ENCODE measurements at regions not wholly inside any gene's neighbourhood (a gene's known extent, or its start where the extent isn't known, plus 50 kb on each side); places are given as distances from the start of the nearest gene placed in this dataset.

GRCh38 chr2:217459016-217459415 lies 543.8 kb downstream of the TNS1 start:
- TF ChIP-seq POLR2AphosphoS5 (IDR thresholded peaks at IDR 0.05) (no peak), CTCF (IDR thresholded peaks at IDR 0.05) (no peak)
